H1 (cell line): ENCODE measurements at regions not wholly inside any gene's neighbourhood (a gene's known extent, or its start where the extent isn't known, plus 50 kb on each side); places are given as distances from the start of the nearest gene placed in this dataset.

ENCODE experiments used
- ATF3 ChIP-seq: IDR thresholded peaks from 2 replicates; pipeline ENCODE4 v1.6.1; 2011; ENCODE audit warnings: low read depth, mild to moderate bottlenecking, low read length; ENCODE audit not compliant: insufficient read depth
- CBX5 ChIP-seq: fragments of 300-800, 300-1000 bp; sonication (generic); IDR thresholded peaks from 2 replicates; pipeline ENCODE4 v1.7.1; 2016; ENCODE audit warnings: antibody characterized with exemption, low read length, low read depth
- CBX8 ChIP-seq: fragments of 300-800, 300-1000 bp; sonication (generic); IDR thresholded peaks from 2 replicates; pipeline ENCODE4 v1.7.1; 2016; ENCODE audit warnings: low read depth, low read length, borderline replicate concordance
- CHD1 ChIP-seq: IDR thresholded peaks from 2 replicates; pipeline ENCODE4 v1.6.1; 2012; ENCODE audit warnings: low read depth, low read length, improper control_type of control experiment
- EP300 ChIP-seq, 2 experiments: IDR thresholded peaks; 1 replicate in 1 of 2; 2 replicates in 1 of 2; pipeline ENCODE4 v1.6.1; 2011 to 2012; ENCODE audit warnings: low read depth in 2 of 2, low read length in 2 of 2, mild to moderate bottlenecking in 2 of 2, borderline replicate concordance in 1 of 2, inconsistent platforms in 1 of 2, moderate library complexity in 1 of 2
- EZH2 ChIP-seq: fragments of 200-600 bp; sonication (generic); IDR thresholded peaks from 2 replicates; pipeline ENCODE4 v1.7.1; 2012; ENCODE audit warnings: low read depth, mild to moderate bottlenecking, moderate library complexity, low read length, inconsistent platforms; ENCODE audit not compliant: severe bottlenecking
- HDAC2 ChIP-seq, 2 experiments: fragments of 300-600 bp in 1 of 2; sonication (generic) in 1 of 2; IDR thresholded peaks; 2 replicates each; pipeline ENCODE4 v1.6.1; 2011 to 2012; ENCODE audit warnings: low read depth in 2 of 2, low read length in 2 of 2, mild to moderate bottlenecking in 2 of 2, moderate library complexity in 2 of 2, borderline replicate concordance in 1 of 2, inconsistent platforms in 1 of 2
- SUZ12 ChIP-seq: fragments of 200-600 bp; sonication (generic); IDR thresholded peaks from 2 replicates; pipeline ENCODE4 v1.6.1; 2012; ENCODE audit warnings: mild to moderate bottlenecking, inconsistent platforms, low read length, moderate library complexity, mixed read lengths
- TAF1 ChIP-seq: IDR thresholded peaks from 2 replicates; pipeline ENCODE4 v1.6.1; 2011; ENCODE audit warnings: mild to moderate bottlenecking, low read depth, low read length
- TF ChIP-seq, protein P1 (sequence below): fragments of 300-600 bp; sonication (generic); IDR thresholded peaks from 2 replicates; pipeline ENCODE4 v1.7.1; 2012; ENCODE audit warnings: low read length, moderate library complexity, mild to moderate bottlenecking, inconsistent platforms; ENCODE audit not compliant: insufficient replicate concordance

GRCh38 chr12:94726236-94726835 lies 76.0 kb upstream of the TMCC3 start (continued):
- TF ChIP-seq, protein P1, sequence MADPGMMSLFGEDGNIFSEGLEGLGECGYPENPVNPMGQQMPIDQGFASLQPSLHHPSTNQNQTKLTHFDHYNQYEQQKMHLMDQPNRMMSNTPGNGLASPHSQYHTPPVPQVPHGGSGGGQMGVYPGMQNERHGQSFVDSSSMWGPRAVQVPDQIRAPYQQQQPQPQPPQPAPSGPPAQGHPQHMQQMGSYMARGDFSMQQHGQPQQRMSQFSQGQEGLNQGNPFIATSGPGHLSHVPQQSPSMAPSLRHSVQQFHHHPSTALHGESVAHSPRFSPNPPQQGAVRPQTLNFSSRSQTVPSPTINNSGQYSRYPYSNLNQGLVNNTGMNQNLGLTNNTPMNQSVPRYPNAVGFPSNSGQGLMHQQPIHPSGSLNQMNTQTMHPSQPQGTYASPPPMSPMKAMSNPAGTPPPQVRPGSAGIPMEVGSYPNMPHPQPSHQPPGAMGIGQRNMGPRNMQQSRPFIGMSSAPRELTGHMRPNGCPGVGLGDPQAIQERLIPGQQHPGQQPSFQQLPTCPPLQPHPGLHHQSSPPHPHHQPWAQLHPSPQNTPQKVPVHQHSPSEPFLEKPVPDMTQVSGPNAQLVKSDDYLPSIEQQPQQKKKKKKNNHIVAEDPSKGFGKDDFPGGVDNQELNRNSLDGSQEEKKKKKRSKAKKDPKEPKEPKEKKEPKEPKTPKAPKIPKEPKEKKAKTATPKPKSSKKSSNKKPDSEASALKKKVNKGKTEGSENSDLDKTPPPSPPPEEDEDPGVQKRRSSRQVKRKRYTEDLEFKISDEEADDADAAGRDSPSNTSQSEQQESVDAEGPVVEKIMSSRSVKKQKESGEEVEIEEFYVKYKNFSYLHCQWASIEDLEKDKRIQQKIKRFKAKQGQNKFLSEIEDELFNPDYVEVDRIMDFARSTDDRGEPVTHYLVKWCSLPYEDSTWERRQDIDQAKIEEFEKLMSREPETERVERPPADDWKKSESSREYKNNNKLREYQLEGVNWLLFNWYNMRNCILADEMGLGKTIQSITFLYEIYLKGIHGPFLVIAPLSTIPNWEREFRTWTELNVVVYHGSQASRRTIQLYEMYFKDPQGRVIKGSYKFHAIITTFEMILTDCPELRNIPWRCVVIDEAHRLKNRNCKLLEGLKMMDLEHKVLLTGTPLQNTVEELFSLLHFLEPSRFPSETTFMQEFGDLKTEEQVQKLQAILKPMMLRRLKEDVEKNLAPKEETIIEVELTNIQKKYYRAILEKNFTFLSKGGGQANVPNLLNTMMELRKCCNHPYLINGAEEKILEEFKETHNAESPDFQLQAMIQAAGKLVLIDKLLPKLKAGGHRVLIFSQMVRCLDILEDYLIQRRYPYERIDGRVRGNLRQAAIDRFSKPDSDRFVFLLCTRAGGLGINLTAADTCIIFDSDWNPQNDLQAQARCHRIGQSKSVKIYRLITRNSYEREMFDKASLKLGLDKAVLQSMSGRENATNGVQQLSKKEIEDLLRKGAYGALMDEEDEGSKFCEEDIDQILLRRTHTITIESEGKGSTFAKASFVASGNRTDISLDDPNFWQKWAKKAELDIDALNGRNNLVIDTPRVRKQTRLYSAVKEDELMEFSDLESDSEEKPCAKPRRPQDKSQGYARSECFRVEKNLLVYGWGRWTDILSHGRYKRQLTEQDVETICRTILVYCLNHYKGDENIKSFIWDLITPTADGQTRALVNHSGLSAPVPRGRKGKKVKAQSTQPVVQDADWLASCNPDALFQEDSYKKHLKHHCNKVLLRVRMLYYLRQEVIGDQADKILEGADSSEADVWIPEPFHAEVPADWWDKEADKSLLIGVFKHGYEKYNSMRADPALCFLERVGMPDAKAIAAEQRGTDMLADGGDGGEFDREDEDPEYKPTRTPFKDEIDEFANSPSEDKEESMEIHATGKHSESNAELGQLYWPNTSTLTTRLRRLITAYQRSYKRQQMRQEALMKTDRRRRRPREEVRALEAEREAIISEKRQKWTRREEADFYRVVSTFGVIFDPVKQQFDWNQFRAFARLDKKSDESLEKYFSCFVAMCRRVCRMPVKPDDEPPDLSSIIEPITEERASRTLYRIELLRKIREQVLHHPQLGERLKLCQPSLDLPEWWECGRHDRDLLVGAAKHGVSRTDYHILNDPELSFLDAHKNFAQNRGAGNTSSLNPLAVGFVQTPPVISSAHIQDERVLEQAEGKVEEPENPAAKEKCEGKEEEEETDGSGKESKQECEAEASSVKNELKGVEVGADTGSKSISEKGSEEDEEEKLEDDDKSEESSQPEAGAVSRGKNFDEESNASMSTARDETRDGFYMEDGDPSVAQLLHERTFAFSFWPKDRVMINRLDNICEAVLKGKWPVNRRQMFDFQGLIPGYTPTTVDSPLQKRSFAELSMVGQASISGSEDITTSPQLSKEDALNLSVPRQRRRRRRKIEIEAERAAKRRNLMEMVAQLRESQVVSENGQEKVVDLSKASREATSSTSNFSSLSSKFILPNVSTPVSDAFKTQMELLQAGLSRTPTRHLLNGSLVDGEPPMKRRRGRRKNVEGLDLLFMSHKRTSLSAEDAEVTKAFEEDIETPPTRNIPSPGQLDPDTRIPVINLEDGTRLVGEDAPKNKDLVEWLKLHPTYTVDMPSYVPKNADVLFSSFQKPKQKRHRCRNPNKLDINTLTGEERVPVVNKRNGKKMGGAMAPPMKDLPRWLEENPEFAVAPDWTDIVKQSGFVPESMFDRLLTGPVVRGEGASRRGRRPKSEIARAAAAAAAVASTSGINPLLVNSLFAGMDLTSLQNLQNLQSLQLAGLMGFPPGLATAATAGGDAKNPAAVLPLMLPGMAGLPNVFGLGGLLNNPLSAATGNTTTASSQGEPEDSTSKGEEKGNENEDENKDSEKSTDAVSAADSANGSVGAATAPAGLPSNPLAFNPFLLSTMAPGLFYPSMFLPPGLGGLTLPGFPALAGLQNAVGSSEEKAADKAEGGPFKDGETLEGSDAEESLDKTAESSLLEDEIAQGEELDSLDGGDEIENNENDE = no peak
- TF ChIP-seq TAF1 (no peak), EP300 (IDR thresholded peaks at IDR 0.05; ENCODE audit: borderline replicate concordance in 1 of 2, low read depth in 2 of 2, low read length in 2 of 2) (no peak), CBX8 (no peak), SUZ12 (no peak), EZH2 (no peak), HDAC2 (IDR thresholded peaks at IDR 0.05; ENCODE audit: borderline replicate concordance in 1 of 2, low read depth in 2 of 2, low read length in 2 of 2) (no peak), CHD1 (no peak), CBX5 (no peak), ATF3 (no peak)
